Neural cell (in vitro differentiated cells): ENCODE measurements at regions not wholly inside any gene's neighbourhood (a gene's known extent, or its start where the extent isn't known, plus 50 kb on each side); places are given as distances from the start of the nearest gene placed in this dataset.

Experiments
- H2AFZ ChIP-seq: fragments of 200-600, 300-800 bp; sonication (generic), shearing (Covaris generic); 2 replicates; pipeline ENCODE4 v1.6.0; 2014; ENCODE audit warnings: low read depth, mild to moderate bottlenecking, antibody characterized with exemption, low read length, moderate library complexity
- H3F3A ChIP-seq: fragments of 200-600 bp; shearing (Covaris generic); 2 replicates; pipeline ENCODE4 v1.6.1; 2016; ENCODE audit warnings: mild to moderate bottlenecking, moderate library complexity, mixed read lengths, antibody characterized with exemption, low read length; ENCODE audit not compliant: insufficient read depth, poor library complexity, severe bottlenecking
- H3K27ac ChIP-seq: fragments of 200-600, 300-800 bp; sonication (generic), shearing (Covaris generic); 2 replicates; pipeline ENCODE4 v1.5.1; 2014; ENCODE audit warnings: mild to moderate bottlenecking, low read length, moderate library complexity
- H3K27me3 ChIP-seq: fragments of 300-800, 200-600 bp; sonication (generic), shearing (Covaris generic); 2 replicates; pipeline ENCODE4 v1.6.0; 2014; ENCODE audit warnings: mild to moderate bottlenecking, low read depth, low read length, moderate library complexity; ENCODE audit not compliant: insufficient read depth
- H3K36me3 ChIP-seq: fragments of 300-800, 200-600 bp; sonication (generic), shearing (Covaris generic); 2 replicates; pipeline ENCODE4 v1.5.1; 2014; ENCODE audit warnings: mild to moderate bottlenecking, antibody characterized with exemption, low read length, moderate library complexity; ENCODE audit not compliant: insufficient read depth
- H3K4me2 ChIP-seq: fragments of 300-800, 200-600 bp; sonication (generic), shearing (Covaris generic); 2 replicates; pipeline ENCODE4 v1.6.0; 2014; ENCODE audit warnings: mild to moderate bottlenecking, low read length
- H3K4me3 ChIP-seq: fragments of 300-800, 200-600 bp; sonication (generic), shearing (Covaris generic); 2 replicates; pipeline ENCODE4 v1.5.1; 2014; ENCODE audit warnings: mild to moderate bottlenecking, low read length, moderate library complexity
- H3K79me2 ChIP-seq: fragments of 200-600 bp; shearing (Covaris generic); replicated peaks from 2 replicates; pipeline ENCODE4 v1.6.0; 2014; ENCODE audit warnings: mild to moderate bottlenecking, low read length, moderate library complexity; ENCODE audit not compliant: insufficient read depth
- H3K9ac ChIP-seq: fragments of 300-800, 200-600 bp; sonication (generic), shearing (Covaris generic); 2 replicates; pipeline ENCODE4 v1.6.1; 2016; ENCODE audit warnings: mild to moderate bottlenecking, low read length, mixed read lengths
- H3K9me2 ChIP-seq: fragments of 200-600 bp; shearing (Covaris generic); 2 replicates; pipeline ENCODE4 v1.6.1; 2016; ENCODE audit warnings: mild to moderate bottlenecking, low read length, mixed read lengths; ENCODE audit not compliant: insufficient read depth
- H3K9me3 ChIP-seq: fragments of 200-600, 300-800 bp; sonication (generic), shearing (Covaris generic); 2 replicates; pipeline ENCODE4 v1.6.1; 2016; ENCODE audit warnings: mild to moderate bottlenecking, mixed run types, low read length, moderate library complexity, mixed read lengths
- H4K20me1 ChIP-seq: fragments of 200-600 bp; shearing (Covaris generic); 2 replicates; pipeline ENCODE4 v1.6.1; 2016; ENCODE audit warnings: mild to moderate bottlenecking, mixed run types; ENCODE audit not compliant: insufficient read depth
- EP300 ChIP-seq: fragments of 450-650 bp; conservative IDR thresholded peaks from 2 replicates; pipeline ENCODE4 v1.6.1; 2014; ENCODE audit warnings: antibody characterized with exemption, mild to moderate bottlenecking, moderate library complexity; ENCODE audit not compliant: poor library complexity, severe bottlenecking
- MXI1 ChIP-seq: fragments of 450-650 bp; conservative IDR thresholded peaks from 2 replicates; pipeline ENCODE4 v1.6.1; 2014; ENCODE audit warnings: antibody characterized with exemption, mild to moderate bottlenecking; ENCODE audit not compliant: poor library complexity, severe bottlenecking
- POLR2AphosphoS5 ChIP-seq: IDR thresholded peaks from 2 replicates; pipeline ENCODE4 v1.6.1; 2012
- RAD21 ChIP-seq: fragments of 450-650 bp; conservative IDR thresholded peaks from 2 replicates; pipeline ENCODE4 v1.6.1; 2014; ENCODE audit warnings: antibody characterized with exemption, mild to moderate bottlenecking, moderate library complexity
- REST ChIP-seq: IDR thresholded peaks from 2 replicates; pipeline ENCODE4 v1.6.1; 2012; ENCODE audit warnings: borderline replicate concordance
- SMC3 ChIP-seq: fragments of 450-650 bp; conservative IDR thresholded peaks from 2 replicates; pipeline ENCODE4 v1.6.1; 2014; ENCODE audit warnings: antibody characterized with exemption, mild to moderate bottlenecking, moderate library complexity; ENCODE audit not compliant: poor library complexity
- TAF1 ChIP-seq: IDR thresholded peaks from 2 replicates; pipeline ENCODE4 v1.6.1; 2012; ENCODE audit warnings: low read depth

DNA sequence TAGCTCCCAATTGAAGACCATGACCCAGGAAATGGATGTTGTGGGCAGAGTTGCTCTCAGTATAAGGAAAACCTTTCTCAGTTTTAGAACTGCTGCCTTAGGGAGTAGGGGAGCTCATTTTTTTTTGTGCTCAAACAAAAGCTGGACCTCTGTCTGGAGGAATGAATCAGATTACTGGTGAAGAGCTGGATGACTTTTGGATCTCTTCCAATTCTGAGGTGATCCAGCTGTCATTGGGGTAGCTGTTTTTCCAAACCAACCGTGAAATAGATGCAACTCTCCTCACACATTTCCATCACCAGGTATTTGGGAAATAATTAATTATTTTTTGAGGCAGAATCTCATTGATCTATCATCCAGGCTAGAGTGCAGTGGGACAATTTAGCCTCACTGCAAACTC is 251.3 kb upstream of the PLET1 start:
- Histone ChIP-seq H3K79me2 (no peaks in the 10 kb centered on the region), H3K4me2 (no peak overlapping the region), H3K9me2 (no peaks in the 10 kb centered on the region), H3K9ac (no peak overlapping the region), H2AFZ (no peak overlapping the region), H3K9me3 (no peaks in the 10 kb centered on the region), H3K4me3 (no peak overlapping the region), H3F3A (no peaks in the 10 kb centered on the region), H3K27ac (no peak overlapping the region), H4K20me1 (no peaks in the 10 kb centered on the region), H3K27me3 (no peaks in the 10 kb centered on the region), H3K36me3 (no peaks in the 10 kb centered on the region)
- TF ChIP-seq SMC3, result no peak
- TF ChIP-seq EP300, result no peak
- no peak for TF ChIP-seq RAD21
- no peak for TF ChIP-seq TAF1
- TF ChIP-seq REST, result no peak

GRCh38 chr11:112513417-112513816 is 252.8 kb upstream of the PLET1 start:
- Histone ChIP-seq H3F3A (no peaks in the 10 kb centered on the region), H3K9me3 (no peaks in the 10 kb centered on the region), H4K20me1 (no peaks in the 10 kb centered on the region), H3K79me2 (no peaks in the 10 kb centered on the region), H3K9ac (peak overlapping the region; percentile 33), H3K4me2 (peak overlapping the region; percentile 13), H2AFZ (no peak overlapping the region), H3K27me3 (no peaks in the 10 kb centered on the region), H3K27ac (peak overlapping the region; percentile 88), H3K9me2 (no peaks in the 10 kb centered on the region), H3K4me3 (peak overlapping the region; percentile 58), H3K36me3 (no peaks in the 10 kb centered on the region)
- TF ChIP-seq REST (peak; percentile 18), RAD21 (no peak)

DNA sequence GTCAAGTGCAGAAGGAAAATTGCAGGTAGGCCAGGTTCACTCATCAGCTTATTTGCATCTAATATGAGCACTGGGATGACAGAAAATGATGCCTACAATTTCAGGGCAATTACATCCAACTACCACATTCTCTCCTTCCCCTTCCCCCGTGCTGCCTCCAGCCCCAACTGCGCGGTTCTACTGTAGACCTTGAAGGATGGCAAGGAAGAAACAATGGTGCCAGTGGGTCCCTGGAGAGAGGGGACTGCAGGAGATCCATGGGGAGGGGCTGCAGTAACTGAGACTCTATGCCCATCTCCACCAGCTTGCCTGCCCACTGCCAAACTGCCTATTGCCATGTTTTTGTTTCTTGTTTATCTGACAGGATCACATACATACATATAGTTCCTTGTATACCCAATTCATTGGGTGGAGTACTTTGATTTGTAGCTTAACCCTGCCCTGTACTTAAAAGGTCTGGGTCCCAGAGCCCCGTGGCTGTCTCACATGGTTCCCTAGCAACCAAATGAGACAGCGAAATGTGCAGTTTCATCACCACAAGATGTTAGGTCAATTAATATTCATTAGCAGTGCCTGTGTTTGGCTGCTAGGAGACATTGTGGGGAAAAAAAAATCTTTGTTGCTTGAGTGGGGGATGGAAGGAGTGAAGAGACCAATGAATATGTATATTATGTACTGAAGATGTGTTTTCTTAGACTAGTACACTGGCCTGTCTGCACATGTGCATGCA is 253.5 kb upstream of the PLET1 start:
- H3K27ac ChIP-seq, result peak overlapping the region; percentile 88
- H3K9ac ChIP-seq, result peak overlapping the region; percentile 56
- no peak overlapping the region for H2AFZ ChIP-seq

More for the DNA sequence above, 253.5 kb upstream of the PLET1 start:
- H3K4me3 ChIP-seq, result peak overlapping the region; percentile 58
- no peaks in the 10 kb centered on the region for H3K79me2 ChIP-seq
- H3K4me2 ChIP-seq, result peak overlapping the region; percentile 58
- no peaks in the 10 kb centered on the region for H3F3A ChIP-seq
- no peak for TF ChIP-seq TAF1
- peak; percentile 33 for TF ChIP-seq SMC3
- peak; percentile 52 for TF ChIP-seq MXI1
- TF ChIP-seq EP300, result peak; percentile 73
- no peak for TF ChIP-seq REST
- TF ChIP-seq RAD21, result peak; percentile 34
- peak; percentile 72 for TF ChIP-seq POLR2AphosphoS5
- H3K9me3 ChIP-seq, result no peaks in the 10 kb centered on the region
- no peaks in the 10 kb centered on the region for H3K36me3 ChIP-seq
- no peaks in the 10 kb centered on the region for H3K9me2 ChIP-seq
- no peaks in the 10 kb centered on the region for H4K20me1 ChIP-seq
- no peaks in the 10 kb centered on the region for H3K27me3 ChIP-seq
